ENCODE measurements at regions not wholly inside any gene's neighbourhood (a gene's known extent, or its start where the extent isn't known, plus 50 kb on each side); places are given as distances from the start of the nearest gene placed in this dataset.

GRCh38 chr1:219020846-219021245, 152.8 kb upstream of the LYPLAL1 start:
- TF ChIP-seq CTCF (IDR thresholded peaks at IDR 0.05 in 2 of 3, conservative IDR thresholded peaks at IDR 0.05 in 1 of 3; ENCODE audit: insufficient read depth in 2 of 3, low read depth in 1 of 3, low read length in 3 of 3) (no peak), OTX1 (CRISPR knock-in tag; IDR thresholded peaks at IDR 0.05) (no peak), JUN (IDR thresholded peaks at IDR 0.05; ENCODE audit: borderline replicate concordance, low read depth, low read length) (no peak), JUN (CRISPR knock-in tag; IDR thresholded peaks at IDR 0.05; ENCODE audit: borderline replicate concordance) (no peak), NR2C2 (CRISPR knock-in tag; IDR thresholded peaks at IDR 0.05) (no peak), NR2C2 (tag; IDR thresholded peaks at IDR 0.05) (no peak), RAD21 (CRISPR knock-in tag; conservative IDR thresholded peaks at IDR 0.05 in 1 of 2, IDR thresholded peaks at IDR 0.05 in 1 of 2) (no peak), ZNF3 (CRISPR knock-in tag; IDR thresholded peaks at IDR 0.05) (no peak), HMGXB4 (CRISPR knock-in tag; IDR thresholded peaks at IDR 0.05) (no peak), NCOA6 (IDR thresholded peaks at IDR 0.05) (no peak)
